ENCODE measurements at regions not wholly inside any gene's neighbourhood (a gene's known extent, or its start where the extent isn't known, plus 50 kb on each side); places are given as distances from the start of the nearest gene placed in this dataset.

GRCh38 chr16:24677388-24677787 lies 52.1 kb upstream of the TNRC6A start:
- TF ChIP-seq CTCF (conservative IDR thresholded peaks at IDR 0.05) (no peak), EZH2 (IDR thresholded peaks at IDR 0.05; ENCODE audit: low read depth) (no peak)

All from PC-9 (cell line).